Karpas-422 (cell line): ENCODE measurements at regions not wholly inside any gene's neighbourhood (a gene's known extent, or its start where the extent isn't known, plus 50 kb on each side); places are given as distances from the start of the nearest gene placed in this dataset.
"Not testable (repeated sequence)": the region's sequence is repeated elsewhere in the genome, so short reads cannot be mapped to it uniquely, and the experiment has no call there.

Experiments
- DNase-seq: peaks from one replicate; pipeline ENCODE4 v3.0.0-alpha.2; 2015
- H2AFZ ChIP-seq: fragments of 200-600 bp; sonication (generic); 2 replicates; pipeline ENCODE4 v1.6.1; 2014; ENCODE audit warnings: antibody characterized with exemption, low read length, mixed read lengths
- H3K27ac ChIP-seq: fragments of 200-600 bp; sonication (generic); 2 replicates; pipeline ENCODE4 v1.5.1; 2014; ENCODE audit warnings: mild to moderate bottlenecking, low read length, moderate library complexity
- H3K27me3 ChIP-seq: fragments of 200-600 bp; sonication (generic); 2 replicates; pipeline ENCODE4 v1.6.1; 2014; ENCODE audit warnings: low read length, mixed read lengths
- H3K36me3 ChIP-seq: fragments of 200-600 bp; sonication (generic); 2 replicates; pipeline ENCODE4 v1.6.1; 2014; ENCODE audit warnings: low read length, mixed read lengths; ENCODE audit not compliant: insufficient read depth
- H3K4me1 ChIP-seq: fragments of 200-600 bp; sonication (generic); 2 replicates; pipeline ENCODE4 v1.6.1; 2014; ENCODE audit warnings: mild to moderate bottlenecking, low read length, mixed read lengths
- H3K4me2 ChIP-seq: fragments of 200-600 bp; sonication (generic); 2 replicates; pipeline ENCODE4 v1.6.1; 2014; ENCODE audit warnings: low read length, low read depth, mild to moderate bottlenecking; ENCODE audit not compliant: poor library complexity, severe bottlenecking
- H3K4me3 ChIP-seq: fragments of 200-600 bp; sonication (generic); 2 replicates; pipeline ENCODE4 v1.5.1; 2014; ENCODE audit warnings: mild to moderate bottlenecking, antibody characterized with exemption, low read length, mixed read lengths
- H3K79me2 ChIP-seq: fragments of 200-600 bp; sonication (generic); 2 replicates; pipeline ENCODE4 v1.6.1; 2014; ENCODE audit warnings: mild to moderate bottlenecking, low read length, mixed read lengths
- H3K9ac ChIP-seq: fragments of 200-600 bp; sonication (generic); 2 replicates; pipeline ENCODE4 v1.6.0; 2014; ENCODE audit warnings: low read length
- H3K9me2 ChIP-seq: fragments of 200-600 bp; sonication (generic), shearing (Covaris generic); replicated peaks from 2 replicates; pipeline ENCODE4 v1.6.0; 2014; ENCODE audit warnings: mild to moderate bottlenecking, low read length, moderate library complexity; ENCODE audit not compliant: insufficient read depth
- H3K9me3 ChIP-seq: fragments of 300-700, 200-600 bp; sonication (generic); 2 replicates; pipeline ENCODE4 v1.6.1; 2014; ENCODE audit warnings: low read length, mixed read lengths
- H4K20me1 ChIP-seq: fragments of 200-600 bp; sonication (generic); 2 replicates; pipeline ENCODE4 v1.6.1; 2014; ENCODE audit warnings: mild to moderate bottlenecking, antibody characterized with exemption, low read length, low read depth; ENCODE audit not compliant: insufficient read depth

DNA sequence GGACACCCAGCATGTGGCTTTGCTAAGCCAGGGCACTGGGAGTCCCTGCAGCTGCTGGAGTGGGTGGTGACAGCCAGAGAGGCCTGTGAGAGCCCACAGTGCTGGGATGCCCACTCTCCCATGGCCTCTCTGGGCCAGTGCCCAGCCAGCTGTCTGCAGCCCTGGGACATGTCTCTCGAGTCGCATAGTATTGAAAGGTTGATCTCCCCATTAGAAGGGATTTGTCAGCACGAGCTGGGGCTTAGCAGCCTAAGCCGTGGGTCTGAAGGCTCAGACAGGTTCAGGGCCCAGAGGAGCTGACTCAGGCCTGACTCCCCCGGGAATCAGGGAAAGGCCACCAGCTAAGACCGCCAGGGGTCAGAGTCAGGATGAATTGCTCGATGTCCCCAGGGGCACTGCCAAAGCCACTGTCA lies 53.5 kb downstream of the FOXD2 start:
- no peaks in the 10 kb centered on the region for H4K20me1 ChIP-seq

DNA sequence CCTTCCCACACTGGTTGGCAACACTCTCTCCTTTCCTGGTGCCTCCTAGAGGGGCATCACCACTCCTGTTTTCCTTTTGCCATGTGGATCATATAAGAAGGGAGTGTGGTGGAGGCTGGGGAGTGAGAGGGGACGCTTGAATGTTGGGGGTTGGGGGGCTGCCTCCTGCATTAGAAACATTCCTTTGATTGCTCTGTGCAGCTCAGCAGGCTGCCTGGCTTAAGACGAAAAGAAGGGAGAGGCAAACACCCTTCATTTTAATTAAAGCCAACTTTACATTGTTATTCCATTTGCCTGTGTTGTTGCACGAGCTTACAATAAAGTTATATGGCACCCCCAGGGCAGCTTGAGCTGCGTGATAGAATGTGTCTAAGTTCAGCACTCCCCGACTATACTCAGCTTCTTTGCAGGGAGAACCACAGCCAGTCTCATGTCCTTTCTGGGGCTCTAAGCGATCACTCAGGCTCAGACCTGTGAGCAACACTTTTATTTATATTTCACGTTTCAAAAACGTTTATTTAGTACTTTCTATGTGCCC lies 57.4 kb downstream of the FOXD2 start:
- Histone ChIP-seq H3K4me3 (no peak overlapping the region), H2AFZ (no peak overlapping the region), H3K79me2 (no peaks in the 10 kb centered on the region), H3K4me2 (no peak overlapping the region), H3K27ac (no peak overlapping the region), H3K9ac (no peak overlapping the region), H3K9me3 (no peaks in the 10 kb centered on the region), H3K36me3 (no peaks in the 10 kb centered on the region), H3K9me2 (no peaks in the 10 kb centered on the region), H4K20me1 (no peaks in the 10 kb centered on the region), H3K4me1 (no peaks in the 10 kb centered on the region), H3K27me3 (no peaks in the 10 kb centered on the region)
- DNase-seq: no peak

More for the DNA sequence above, 53.5 kb downstream of the FOXD2 start:
- Histone ChIP-seq H3K27me3 (no peaks in the 10 kb centered on the region), H3K9me3 (no peaks in the 10 kb centered on the region), H3K4me3 (no peak overlapping the region), H3K4me2 (no peak overlapping the region), H3K27ac (no peak overlapping the region), H3K36me3 (no peaks in the 10 kb centered on the region), H3K9me2 (no peaks in the 10 kb centered on the region), H3K9ac (no peak overlapping the region), H3K4me1 (no peaks in the 10 kb centered on the region), H2AFZ (no peak overlapping the region), H3K79me2 (no peaks in the 10 kb centered on the region)
- DNase-seq: no peak

DNA sequence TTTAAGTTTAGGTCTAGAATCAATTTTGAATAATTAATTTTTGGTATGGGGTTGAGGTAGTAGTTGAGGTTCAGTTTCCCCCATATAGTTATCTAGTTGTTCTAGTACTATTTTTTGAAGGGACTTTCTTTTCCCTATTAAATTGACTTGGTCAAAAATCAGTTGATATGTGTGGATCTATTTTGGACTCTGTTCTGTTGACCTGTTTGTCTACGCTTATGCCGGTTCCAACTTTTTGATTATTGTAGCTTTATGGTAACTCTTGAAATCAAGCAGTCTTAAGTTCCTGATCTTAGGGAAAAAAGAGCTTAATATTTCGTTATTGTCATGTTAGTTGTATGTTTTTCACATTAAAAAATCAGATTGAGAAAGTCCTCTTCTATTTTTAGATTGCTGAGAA lies 60.7 kb downstream of the FOXD2 start:
- no peak overlapping the region for H2AFZ ChIP-seq
- no peak overlapping the region for H3K4me2 ChIP-seq
- no peaks in the 10 kb centered on the region for H4K20me1 ChIP-seq
- no peak overlapping the region for H3K4me3 ChIP-seq
- H3K27me3 ChIP-seq: no peaks in the 10 kb centered on the region
- no peaks in the 10 kb centered on the region for H3K79me2 ChIP-seq
- no peaks in the 10 kb centered on the region for H3K9me2 ChIP-seq
- no peaks in the 10 kb centered on the region for H3K36me3 ChIP-seq
- no peak for DNase-seq
- no peak overlapping the region for H3K9ac ChIP-seq
- H3K27ac ChIP-seq: no peak overlapping the region
- H3K9me3 ChIP-seq: no peaks in the 10 kb centered on the region
- no peaks in the 10 kb centered on the region for H3K4me1 ChIP-seq

DNA sequence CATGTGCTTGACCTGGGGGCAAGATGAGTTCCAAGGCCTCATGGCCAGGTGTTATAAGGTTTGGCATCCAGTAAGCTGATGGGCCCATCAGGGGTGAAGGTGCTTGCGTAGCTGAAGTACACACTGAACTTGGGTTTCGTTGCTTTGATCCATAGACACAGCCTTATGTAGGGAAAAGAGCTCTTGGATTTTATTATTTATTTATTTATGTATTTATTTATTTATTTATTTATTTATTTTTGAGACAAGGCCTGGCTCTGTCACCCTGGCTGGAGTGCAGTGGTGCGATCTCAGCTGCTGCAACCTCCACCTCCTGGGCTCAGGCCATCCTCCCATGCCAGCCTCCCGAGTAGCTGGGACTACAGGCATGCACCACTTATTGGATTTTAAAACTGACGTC lies 63.2 kb downstream of the FOXD2 start:
- no peak overlapping the region for H3K4me2 ChIP-seq
- no peak for DNase-seq
- no peak overlapping the region for H2AFZ ChIP-seq
- no peaks in the 10 kb centered on the region for H3K27me3 ChIP-seq
- H3K36me3 ChIP-seq: no peaks in the 10 kb centered on the region
- H3K79me2 ChIP-seq: no peaks in the 10 kb centered on the region
- no peaks in the 10 kb centered on the region for H3K9me2 ChIP-seq
- no peaks in the 10 kb centered on the region for H3K4me1 ChIP-seq
- no peak overlapping the region for H3K27ac ChIP-seq
- no peak overlapping the region for H3K9ac ChIP-seq
- no peak overlapping the region for H3K4me3 ChIP-seq
- H3K9me3 ChIP-seq: no peaks in the 10 kb centered on the region
- no peaks in the 10 kb centered on the region for H4K20me1 ChIP-seq

GRCh38 chr1:47502746-47503370 lies 65.0 kb downstream of the FOXD2 start:
- Histone ChIP-seq H3K79me2 (no peaks in the 10 kb centered on the region), H3K27ac (no peak overlapping the region), H3K9me3 (no peaks in the 10 kb centered on the region), H3K4me3 (no peak overlapping the region), H3K9ac (no peak overlapping the region), H3K9me2 (no peaks in the 10 kb centered on the region), H3K4me2 (no peak overlapping the region), H3K36me3 (no peaks in the 10 kb centered on the region), H2AFZ (no peak overlapping the region), H4K20me1 (no peaks in the 10 kb centered on the region), H3K27me3 (no peaks in the 10 kb centered on the region), H3K4me1 (peaks cover 7% of the 10 kb centered on the region)
- DNase-seq: no peak

- DNase-seq, H3K9ac ChIP-seq, H3K4me1 ChIP-seq: not testable (repeated sequence)
These were observed 67.0 kb downstream of the FOXD2 start for GRCh38 chr1:47504840-47505239.

GRCh38 chr1:47505267-47505666 lies 67.4 kb downstream of the FOXD2 start:
- no peak overlapping the region for H3K4me3 ChIP-seq
- no peaks in the 10 kb centered on the region for H3K79me2 ChIP-seq
- H4K20me1 ChIP-seq: no peaks in the 10 kb centered on the region
- H3K9ac ChIP-seq: no peak overlapping the region
- no peak overlapping the region for H3K4me2 ChIP-seq
- H3K9me3 ChIP-seq: no peaks in the 10 kb centered on the region
- H3K4me1 ChIP-seq: peaks cover 9% of the 10 kb centered on the region
- H3K27ac ChIP-seq: no peak overlapping the region
- DNase-seq: no peak
- H3K9me2 ChIP-seq: no peaks in the 10 kb centered on the region
- no peaks in the 10 kb centered on the region for H3K36me3 ChIP-seq
- H3K27me3 ChIP-seq: no peaks in the 10 kb centered on the region
- H2AFZ ChIP-seq: no peak overlapping the region

More at GRCh38 chr1:47504840-47505239, 67.0 kb downstream of the FOXD2 start:
- H3K27ac ChIP-seq, H3K27me3 ChIP-seq, H3K9me2 ChIP-seq, H3K4me3 ChIP-seq, H3K79me2 ChIP-seq, H3K36me3 ChIP-seq, H2AFZ ChIP-seq, H4K20me1 ChIP-seq, H3K9me3 ChIP-seq, H3K4me2 ChIP-seq: not testable (repeated sequence)

- H3K36me3 ChIP-seq: no peaks in the 10 kb centered on the region
- no peak overlapping the region for H3K9ac ChIP-seq
- H3K4me3 ChIP-seq: no peak overlapping the region
- H3K4me1 ChIP-seq: peaks cover 9% of the 10 kb centered on the region
- H3K27ac ChIP-seq: no peak overlapping the region
- no peaks in the 10 kb centered on the region for H3K79me2 ChIP-seq
- H3K4me2 ChIP-seq: no peak overlapping the region
- H3K9me3 ChIP-seq: no peaks in the 10 kb centered on the region
- no peaks in the 10 kb centered on the region for H4K20me1 ChIP-seq
- no peak overlapping the region for H2AFZ ChIP-seq
- no peaks in the 10 kb centered on the region for H3K27me3 ChIP-seq
- no peak for DNase-seq
- no peaks in the 10 kb centered on the region for H3K9me2 ChIP-seq
These were observed 68.2 kb downstream of the FOXD2 start for GRCh38 chr1:47506053-47506452.
